Keratinocyte (primary cell): ENCODE measurements at regions not wholly inside any gene's neighbourhood (a gene's known extent, or its start where the extent isn't known, plus 50 kb on each side); places are given as distances from the start of the nearest gene placed in this dataset.

ENCODE experiments used
- DNase-seq: peaks from one replicate; pipeline ENCODE4 v3.0.0-alpha.2; 2011; ENCODE audit warnings: low read depth, missing footprints, low spot score
- FAIRE-seq: peaks from 2 replicates; lab custom pipeline; 2011; peaks lifted over from hg19 to GRCh38; lab: Jason Lieb, UNC
- H2AFZ ChIP-seq: 2 replicates; pipeline ENCODE4 v1.6.0; 2012; ENCODE audit warnings: low read length, control low read depth, inconsistent platforms; ENCODE audit not compliant: control insufficient read depth
- H3K27ac ChIP-seq: 2 replicates; pipeline ENCODE4 v1.5.1; 2011; ENCODE audit warnings: low read length; ENCODE audit not compliant: control insufficient read depth, insufficient read depth
- H3K27me3 ChIP-seq: 3 replicates; pipeline ENCODE4 v1.6.0; 2011; ENCODE audit warnings: low read length; ENCODE audit not compliant: control insufficient read depth, insufficient read depth; ENCODE audit errors: extremely low read depth
- H3K36me3 ChIP-seq, 2 experiments: 2 replicates in 1 of 2; 3 replicates in 1 of 2; pipeline ENCODE4 v1.5.1; 2011; ENCODE audit warnings: low read length in 2 of 2, mild to moderate bottlenecking in 1 of 2; ENCODE audit not compliant: control insufficient read depth in 2 of 2, insufficient read depth in 2 of 2; ENCODE audit errors: extremely low read depth in 1 of 2
- H3K4me1 ChIP-seq: 3 replicates; pipeline ENCODE4 v1.5.1; 2011; ENCODE audit warnings: low read length; ENCODE audit not compliant: control insufficient read depth, insufficient read depth; ENCODE audit errors: extremely low read depth
- H3K4me2 ChIP-seq: 3 replicates; pipeline ENCODE4 v1.6.0; 2011; ENCODE audit warnings: low read depth, low read length; ENCODE audit not compliant: control insufficient read depth, insufficient read depth; ENCODE audit errors: extremely low read depth
- H3K4me3 ChIP-seq, 3 experiments: fragments of 200-600 bp in 1 of 3; sonication (generic) in 1 of 3; 2 replicates in 2 of 3; 3 replicates in 1 of 3; pipeline ENCODE4 v1.5.1; 2011 to 2016; ENCODE audit warnings: low read length in 3 of 3, mild to moderate bottlenecking in 3 of 3, control low read depth in 2 of 3, inconsistent platforms in 1 of 3, low read depth in 1 of 3, mixed read lengths in 1 of 3, mixed run types in 1 of 3, moderate library complexity in 1 of 3; ENCODE audit not compliant: control insufficient read depth in 2 of 3, insufficient read depth in 2 of 3; ENCODE audit errors: extremely low read depth in 1 of 3
- H3K79me2 ChIP-seq: 2 replicates; pipeline ENCODE4 v1.6.0; 2012; ENCODE audit warnings: low read length; ENCODE audit not compliant: control insufficient read depth, insufficient read depth
- H3K9ac ChIP-seq: 3 replicates; pipeline ENCODE4 v1.6.0; 2011; ENCODE audit warnings: low read length; ENCODE audit not compliant: control insufficient read depth, insufficient read depth; ENCODE audit errors: extremely low read depth
- H3K9me1 ChIP-seq: 3 replicates; pipeline ENCODE4 v1.6.0; 2011; ENCODE audit warnings: low read length; ENCODE audit not compliant: control insufficient read depth, insufficient read depth; ENCODE audit errors: extremely low read depth
- H3K9me3 ChIP-seq: 2 replicates; pipeline ENCODE4 v1.5.1; 2012; ENCODE audit warnings: low read depth, low read length; ENCODE audit not compliant: control insufficient read depth
- H4K20me1 ChIP-seq: 3 replicates; pipeline ENCODE4 v1.6.0; 2011; ENCODE audit warnings: low read length; ENCODE audit not compliant: control insufficient read depth, insufficient read depth; ENCODE audit errors: extremely low read depth
- EZH2 ChIP-seq: IDR thresholded peaks from one replicate; pipeline ENCODE4 v1.6.1; 2012; ENCODE audit warnings: inconsistent platforms, mild to moderate bottlenecking, low read length, moderate library complexity
- dilution Hi-C: fragments of 300-500 bp; cut with MboI; formaldehyde crosslinking; loops from one replicate; pipeline ENCODE4 v1.7.0; 2020; ENCODE audit warnings: low sequenced_read_pairs; ENCODE audit not compliant: extremely low pct_ligation_motif_present
- TF ChIP-seq, protein P1 (sequence below), 3 experiments: IDR thresholded peaks in 1 of 3; conservative IDR thresholded peaks in 1 of 3; optimal IDR thresholded peaks in 1 of 3; 2 replicates in 2 of 3; 3 replicates in 1 of 3; pipeline versions ENCODE3 to v1.5.1; 2011; ENCODE audit warnings: low read length in 3 of 3, mild to moderate bottlenecking in 3 of 3, moderate library complexity in 2 of 3, control low read depth in 1 of 3, inconsistent platforms in 1 of 3; ENCODE audit not compliant: insufficient read depth in 2 of 3; ENCODE audit errors: extremely low read depth in 1 of 3

DNA sequence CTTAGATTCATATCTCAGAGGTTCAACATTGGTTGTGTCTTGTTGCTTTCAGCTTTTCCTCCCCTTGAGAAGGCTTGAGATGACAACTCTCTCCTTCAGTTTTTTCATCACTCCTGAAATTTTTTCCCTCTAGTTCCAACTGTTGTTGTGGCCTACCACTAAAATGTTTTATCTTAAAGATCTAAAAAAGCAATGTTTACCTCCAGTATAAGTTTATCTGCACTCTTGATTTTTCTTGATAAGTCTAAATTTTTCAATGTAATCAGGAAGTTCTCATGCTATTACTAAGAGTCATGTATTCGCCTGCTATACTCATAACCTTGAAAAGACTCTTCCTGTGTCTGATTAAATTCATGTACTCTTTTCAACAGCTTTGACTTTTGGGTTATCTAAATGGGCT, 366.3 kb upstream of the TFPI start:
- FAIRE-seq (no peak), DNase-seq (no peak)
- Histone ChIP-seq H3K9me3 (no peaks in the 10 kb centered on the region), H3K4me2 (no peak overlapping the region), H4K20me1 (no peaks in the 10 kb centered on the region), H3K4me1 (no peaks in the 10 kb centered on the region), H2AFZ (no peak overlapping the region), H3K9ac (no peak overlapping the region), H3K9me1 (no peaks in the 10 kb centered on the region), H3K36me3 (no peaks in the 10 kb centered on the region), H3K4me3 (no peak overlapping the region), H3K27me3 (no peaks in the 10 kb centered on the region), H3K27ac (no peak overlapping the region), H3K79me2 (no peaks in the 10 kb centered on the region)
- TF ChIP-seq EZH2, result no peak
- TF ChIP-seq, protein P1, sequence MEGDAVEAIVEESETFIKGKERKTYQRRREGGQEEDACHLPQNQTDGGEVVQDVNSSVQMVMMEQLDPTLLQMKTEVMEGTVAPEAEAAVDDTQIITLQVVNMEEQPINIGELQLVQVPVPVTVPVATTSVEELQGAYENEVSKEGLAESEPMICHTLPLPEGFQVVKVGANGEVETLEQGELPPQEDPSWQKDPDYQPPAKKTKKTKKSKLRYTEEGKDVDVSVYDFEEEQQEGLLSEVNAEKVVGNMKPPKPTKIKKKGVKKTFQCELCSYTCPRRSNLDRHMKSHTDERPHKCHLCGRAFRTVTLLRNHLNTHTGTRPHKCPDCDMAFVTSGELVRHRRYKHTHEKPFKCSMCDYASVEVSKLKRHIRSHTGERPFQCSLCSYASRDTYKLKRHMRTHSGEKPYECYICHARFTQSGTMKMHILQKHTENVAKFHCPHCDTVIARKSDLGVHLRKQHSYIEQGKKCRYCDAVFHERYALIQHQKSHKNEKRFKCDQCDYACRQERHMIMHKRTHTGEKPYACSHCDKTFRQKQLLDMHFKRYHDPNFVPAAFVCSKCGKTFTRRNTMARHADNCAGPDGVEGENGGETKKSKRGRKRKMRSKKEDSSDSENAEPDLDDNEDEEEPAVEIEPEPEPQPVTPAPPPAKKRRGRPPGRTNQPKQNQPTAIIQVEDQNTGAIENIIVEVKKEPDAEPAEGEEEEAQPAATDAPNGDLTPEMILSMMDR (optimal IDR thresholded peaks at IDR 0.05 in 1 of 3, IDR thresholded peaks at IDR 0.05 in 1 of 3, conservative IDR thresholded peaks at IDR 0.05 in 1 of 3; ENCODE audit: extremely low read depth in 1 of 3, insufficient read depth in 2 of 3, low read length in 3 of 3), result no peak
- dilution Hi-C loops, result no loop called here

DNA sequence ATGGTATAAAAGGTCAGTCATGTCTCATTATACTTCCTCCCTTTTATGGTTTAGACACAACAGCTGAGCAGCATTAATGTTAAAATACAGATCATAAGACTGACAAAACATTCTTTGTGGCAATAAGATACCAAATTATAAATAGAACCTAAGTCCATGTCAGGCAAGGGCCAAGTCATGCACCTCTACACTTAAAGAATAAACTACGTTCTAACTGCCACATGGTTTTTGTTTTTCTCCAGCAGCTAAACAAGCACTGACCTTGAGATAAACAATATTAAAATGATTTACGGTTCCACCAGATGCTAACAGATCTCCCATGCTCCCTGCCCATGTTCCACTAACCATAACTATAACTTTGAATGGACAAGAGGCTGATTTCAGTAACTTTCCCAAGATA, 368.6 kb upstream of the TFPI start:
- Histone ChIP-seq H3K9ac (no peak overlapping the region), H3K4me2 (no peak overlapping the region), H3K4me1 (no peaks in the 10 kb centered on the region), H3K9me1 (no peaks in the 10 kb centered on the region), H3K27me3 (no peaks in the 10 kb centered on the region), H2AFZ (no peak overlapping the region), H3K9me3 (no peaks in the 10 kb centered on the region), H4K20me1 (no peaks in the 10 kb centered on the region), H3K79me2 (no peaks in the 10 kb centered on the region), H3K36me3 (no peaks in the 10 kb centered on the region), H3K27ac (no peak overlapping the region), H3K4me3 (no peak overlapping the region)
- no peak for TF ChIP-seq EZH2
- TF ChIP-seq, protein P1 (optimal IDR thresholded peaks at IDR 0.05 in 1 of 3, IDR thresholded peaks at IDR 0.05 in 1 of 3, conservative IDR thresholded peaks at IDR 0.05 in 1 of 3; ENCODE audit: extremely low read depth in 1 of 3, insufficient read depth in 2 of 3, low read length in 3 of 3), result no peak
- FAIRE-seq (no peak), DNase-seq (no peak)
- dilution Hi-C loops, result no loop called here
